ENCODE measurements at regions not wholly inside any gene's neighbourhood (a gene's known extent, or its start where the extent isn't known, plus 50 kb on each side); places are given as distances from the start of the nearest gene placed in this dataset.

DNA sequence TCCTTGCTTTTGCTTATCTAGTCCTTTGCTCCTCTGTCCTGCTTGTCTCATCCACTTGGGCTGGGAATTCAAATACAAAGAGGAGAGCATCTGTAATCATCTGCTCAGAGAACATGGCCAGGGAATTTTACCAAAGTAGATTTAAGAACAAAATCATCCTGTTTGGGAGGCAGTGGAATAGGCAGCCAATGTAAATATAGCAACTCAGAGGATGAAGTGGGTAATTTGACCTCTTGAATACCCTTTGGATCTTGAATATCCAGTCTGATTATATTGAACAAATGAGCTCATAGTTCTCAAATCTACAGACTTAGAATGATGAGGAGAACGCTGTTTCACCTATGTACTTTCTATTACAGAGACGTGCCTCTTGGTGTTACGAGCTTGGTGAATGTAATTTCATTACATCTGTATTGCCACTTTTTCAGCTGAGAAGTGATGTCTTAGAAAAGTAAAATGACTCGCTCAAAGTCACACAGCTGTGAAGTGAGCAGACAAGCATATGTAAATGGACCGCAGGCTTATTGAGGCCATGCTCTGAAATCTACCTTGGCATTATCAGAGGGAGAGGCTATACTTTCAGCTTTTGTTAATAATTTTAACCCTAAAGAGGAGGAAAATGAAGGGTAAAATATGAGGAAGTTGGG, 266.3 kb downstream of the MTX2 start:
- DNase-seq (ENCODE audit: low spot score) (no peak), ATAC-seq (ENCODE audit: low read depth) (no peak; the same call in 2 of the 3 replicates)
- H3K36me3 ChIP-seq (ENCODE audit: low read depth), result no peaks in the 10 kb centered on the region
- peak overlapping the region; percentile 69 for H3K27ac ChIP-seq (ENCODE audit: poor library complexity, severe bottlenecking)
- no peak overlapping the region for H3K4me3 ChIP-seq (ENCODE audit: severe bottlenecking)
- peaks cover 31% of the 10 kb centered on the region for H3K4me1 ChIP-seq (ENCODE audit: insufficient read depth, poor library complexity, severe bottlenecking)
- H3K27me3 ChIP-seq (ENCODE audit: insufficient read depth, poor library complexity, severe bottlenecking), result no peaks in the 10 kb centered on the region
- TF ChIP-seq, protein P1, sequence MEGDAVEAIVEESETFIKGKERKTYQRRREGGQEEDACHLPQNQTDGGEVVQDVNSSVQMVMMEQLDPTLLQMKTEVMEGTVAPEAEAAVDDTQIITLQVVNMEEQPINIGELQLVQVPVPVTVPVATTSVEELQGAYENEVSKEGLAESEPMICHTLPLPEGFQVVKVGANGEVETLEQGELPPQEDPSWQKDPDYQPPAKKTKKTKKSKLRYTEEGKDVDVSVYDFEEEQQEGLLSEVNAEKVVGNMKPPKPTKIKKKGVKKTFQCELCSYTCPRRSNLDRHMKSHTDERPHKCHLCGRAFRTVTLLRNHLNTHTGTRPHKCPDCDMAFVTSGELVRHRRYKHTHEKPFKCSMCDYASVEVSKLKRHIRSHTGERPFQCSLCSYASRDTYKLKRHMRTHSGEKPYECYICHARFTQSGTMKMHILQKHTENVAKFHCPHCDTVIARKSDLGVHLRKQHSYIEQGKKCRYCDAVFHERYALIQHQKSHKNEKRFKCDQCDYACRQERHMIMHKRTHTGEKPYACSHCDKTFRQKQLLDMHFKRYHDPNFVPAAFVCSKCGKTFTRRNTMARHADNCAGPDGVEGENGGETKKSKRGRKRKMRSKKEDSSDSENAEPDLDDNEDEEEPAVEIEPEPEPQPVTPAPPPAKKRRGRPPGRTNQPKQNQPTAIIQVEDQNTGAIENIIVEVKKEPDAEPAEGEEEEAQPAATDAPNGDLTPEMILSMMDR (IDR thresholded peaks at IDR 0.05; ENCODE audit: poor library complexity, severe bottlenecking), result no peak
- no peaks in the 10 kb centered on the region for H3K9me3 ChIP-seq (ENCODE audit: severe bottlenecking)

DNA sequence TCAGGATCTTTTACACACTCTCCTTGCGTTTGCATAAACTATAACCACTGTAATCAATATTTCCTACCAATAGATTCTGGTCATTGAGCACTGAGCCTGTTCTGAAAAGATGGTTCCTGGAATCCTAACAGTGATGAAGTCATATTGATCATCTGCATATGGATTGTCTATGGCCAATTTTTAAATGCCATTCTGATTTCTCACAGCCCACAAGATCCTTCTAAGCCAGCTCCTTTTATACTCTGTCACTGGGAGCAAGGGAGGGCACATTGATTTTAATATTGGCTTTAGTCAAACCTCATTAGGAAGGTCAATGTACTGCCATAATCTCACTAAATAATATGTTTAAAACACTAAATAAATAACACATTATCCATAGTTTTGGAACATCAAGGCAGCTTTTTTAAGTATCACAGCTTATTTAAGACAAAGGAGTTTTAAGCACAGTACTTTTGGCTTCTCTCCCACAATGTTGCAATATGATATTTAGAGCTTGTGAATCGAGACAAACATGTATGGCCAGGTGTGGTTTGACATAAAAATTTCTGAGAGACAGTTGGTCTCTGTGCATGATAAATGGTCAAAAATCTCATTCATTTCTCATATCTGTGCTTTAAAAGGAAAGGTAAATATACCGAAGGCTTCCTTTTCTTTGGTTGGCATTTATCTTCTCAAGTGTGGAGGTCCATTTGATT, 267.3 kb downstream of the MTX2 start:
- Histone ChIP-seq H3K27ac (ENCODE audit: poor library complexity, severe bottlenecking) (peak overlapping the region; percentile 69), H3K27me3 (ENCODE audit: insufficient read depth, poor library complexity, severe bottlenecking) (no peaks in the 10 kb centered on the region), H3K4me1 (ENCODE audit: insufficient read depth, poor library complexity, severe bottlenecking) (peaks cover 31% of the 10 kb centered on the region), H3K36me3 (ENCODE audit: low read depth) (no peaks in the 10 kb centered on the region), H3K4me3 (ENCODE audit: severe bottlenecking) (no peak overlapping the region), H3K9me3 (ENCODE audit: severe bottlenecking) (no peaks in the 10 kb centered on the region)
- ATAC-seq (ENCODE audit: low read depth) (peak; percentile 68), DNase-seq (ENCODE audit: low spot score) (no peak)
- TF ChIP-seq, protein P1 (IDR thresholded peaks at IDR 0.05; ENCODE audit: poor library complexity, severe bottlenecking), result no peak

DNA sequence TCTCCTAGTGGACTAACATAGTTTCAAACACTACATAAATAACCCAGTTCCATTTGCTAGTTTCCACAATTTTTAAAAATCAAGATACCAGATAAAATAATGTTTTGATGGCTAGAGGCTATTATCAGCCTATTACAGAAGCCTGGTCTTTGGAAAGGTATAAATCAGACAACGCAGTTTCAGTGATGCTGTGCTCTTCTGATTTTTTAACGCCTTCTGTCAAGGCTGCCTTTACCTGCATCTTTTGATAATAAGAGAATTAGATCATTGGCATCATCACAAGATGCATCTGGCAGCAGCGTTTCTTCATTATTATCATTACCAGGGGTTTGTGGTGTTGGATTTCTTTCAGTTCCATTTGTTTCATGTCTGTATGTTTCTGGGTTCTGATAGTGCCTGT, 268.7 kb downstream of the MTX2 start:
- Histone ChIP-seq H3K27ac (ENCODE audit: poor library complexity, severe bottlenecking) (peak overlapping the region; percentile 69), H3K36me3 (ENCODE audit: low read depth) (no peaks in the 10 kb centered on the region), H3K27me3 (ENCODE audit: insufficient read depth, poor library complexity, severe bottlenecking) (no peaks in the 10 kb centered on the region), H3K4me1 (ENCODE audit: insufficient read depth, poor library complexity, severe bottlenecking) (peaks cover 31% of the 10 kb centered on the region), H3K4me3 (ENCODE audit: severe bottlenecking) (no peak overlapping the region), H3K9me3 (ENCODE audit: severe bottlenecking) (no peaks in the 10 kb centered on the region)
- DNase-seq (ENCODE audit: low spot score) (no peak), ATAC-seq (ENCODE audit: low read depth) (no peak)
- TF ChIP-seq, protein P1 (IDR thresholded peaks at IDR 0.05; ENCODE audit: poor library complexity, severe bottlenecking), result no peak

DNA sequence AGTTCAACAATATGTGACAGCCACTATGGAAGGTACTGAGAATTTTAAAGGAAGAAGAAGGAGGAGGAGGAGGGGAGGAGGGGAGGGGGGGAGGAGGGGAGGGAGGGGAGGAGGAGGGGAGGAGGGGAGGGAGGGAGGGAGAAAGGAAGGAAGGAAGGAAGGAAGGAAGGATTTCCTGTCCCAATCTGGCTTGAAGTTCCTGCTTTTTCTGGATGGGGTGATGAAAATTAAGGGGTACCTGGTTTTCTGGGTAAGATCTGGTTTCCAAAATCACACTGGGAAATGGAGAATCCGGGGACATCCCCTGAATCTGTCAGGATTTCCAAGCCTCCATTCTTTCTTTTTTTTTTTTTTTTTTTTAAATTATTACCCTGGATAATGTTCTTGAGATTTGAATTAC, 271.8 kb downstream of the MTX2 start:
- H3K27ac ChIP-seq (ENCODE audit: poor library complexity, severe bottlenecking), result no peak overlapping the region
- no peaks in the 10 kb centered on the region for H3K36me3 ChIP-seq (ENCODE audit: low read depth)
- no peaks in the 10 kb centered on the region for H3K27me3 ChIP-seq (ENCODE audit: insufficient read depth, poor library complexity, severe bottlenecking)
- H3K9me3 ChIP-seq (ENCODE audit: severe bottlenecking), result no peaks in the 10 kb centered on the region
- TF ChIP-seq, protein P1 (IDR thresholded peaks at IDR 0.05; ENCODE audit: poor library complexity, severe bottlenecking), result no peak
- DNase-seq (ENCODE audit: low spot score) (no peak), ATAC-seq (ENCODE audit: low read depth) (no peak)
- H3K4me1 ChIP-seq (ENCODE audit: insufficient read depth, poor library complexity, severe bottlenecking), result peaks cover 19% of the 10 kb centered on the region
- no peak overlapping the region for H3K4me3 ChIP-seq (ENCODE audit: severe bottlenecking)

DNA sequence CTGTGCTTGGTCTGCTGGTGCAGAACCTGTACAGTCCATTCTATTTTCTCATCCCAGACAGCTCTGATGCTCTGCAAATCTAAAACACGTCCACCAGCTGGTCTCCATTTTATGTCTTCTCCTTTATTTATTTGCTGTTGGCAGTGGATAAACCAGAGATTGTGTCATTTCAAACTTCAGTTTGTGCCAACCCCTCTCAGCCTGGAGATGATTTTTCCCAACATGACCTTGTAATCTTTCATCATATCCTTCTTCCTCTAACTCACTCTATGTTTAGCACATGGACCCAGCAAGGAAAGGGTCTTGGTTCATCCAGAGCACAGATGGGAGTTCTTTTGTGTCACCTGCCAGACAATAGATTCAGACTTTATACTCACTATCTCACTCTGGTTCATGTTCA, 273.2 kb downstream of the MTX2 start:
- no peak overlapping the region for H3K27ac ChIP-seq (ENCODE audit: poor library complexity, severe bottlenecking)
- ATAC-seq (ENCODE audit: low read depth), result no peak
- H3K4me3 ChIP-seq (ENCODE audit: severe bottlenecking), result no peak overlapping the region
- TF ChIP-seq, protein P1 (IDR thresholded peaks at IDR 0.05; ENCODE audit: poor library complexity, severe bottlenecking), result no peak
- no peaks in the 10 kb centered on the region for H3K9me3 ChIP-seq (ENCODE audit: severe bottlenecking)
- H3K4me1 ChIP-seq (ENCODE audit: insufficient read depth, poor library complexity, severe bottlenecking), result peaks cover 4% of the 10 kb centered on the region
- no peaks in the 10 kb centered on the region for H3K36me3 ChIP-seq (ENCODE audit: low read depth)
- no peak for DNase-seq (ENCODE audit: low spot score)
- H3K27me3 ChIP-seq (ENCODE audit: insufficient read depth, poor library complexity, severe bottlenecking), result no peaks in the 10 kb centered on the region

Measured in RWPE2 (cell line).